Glutamatergic neuron (in vitro differentiated cells): ENCODE measurements at regions not wholly inside any gene's neighbourhood (a gene's known extent, or its start where the extent isn't known, plus 50 kb on each side); places are given as distances from the start of the nearest gene placed in this dataset.
"Not testable (repeated sequence)": the region's sequence is repeated elsewhere in the genome, so short reads cannot be mapped to it uniquely, and the experiment has no call there.

Source experiments
- DNase-seq: peaks from one replicate; pipeline ENCODE4 v3.0.0; 2022
- H3K27ac Mint-ChIP-seq: one replicate; pipeline ENCODE4 v1.8.0; 2020; ENCODE audit warnings: mild to moderate bottlenecking, mixed read lengths, inconsistent platforms; ENCODE audit not compliant: unreplicated experiment
- H3K27me3 Mint-ChIP-seq: one replicate; pipeline ENCODE4 v1.8.0; 2020; ENCODE audit warnings: mild to moderate bottlenecking, moderate library complexity, mixed read lengths, inconsistent platforms; ENCODE audit not compliant: unreplicated experiment
- H3K36me3 Mint-ChIP-seq: one replicate; pipeline ENCODE4 v1.8.0; 2020; ENCODE audit warnings: mild to moderate bottlenecking, mixed read lengths, inconsistent platforms; ENCODE audit not compliant: unreplicated experiment
- H3K4me1 Mint-ChIP-seq: one replicate; pipeline ENCODE4 v1.8.0; 2020; ENCODE audit warnings: mild to moderate bottlenecking, low read depth, mixed read lengths, inconsistent platforms; ENCODE audit not compliant: unreplicated experiment
- H3K4me3 Mint-ChIP-seq: one replicate; pipeline ENCODE4 v1.8.0; 2020; ENCODE audit warnings: mild to moderate bottlenecking, mixed read lengths, inconsistent platforms; ENCODE audit not compliant: unreplicated experiment
- H3K9me3 Mint-ChIP-seq: one replicate; pipeline ENCODE4 v1.8.0; 2020; ENCODE audit warnings: mild to moderate bottlenecking, moderate library complexity, mixed read lengths, inconsistent platforms; ENCODE audit not compliant: unreplicated experiment
- CTCF ChIP-seq: fragments of 200-600 bp; sonication (generic); IDR thresholded peaks from one replicate; pipeline ENCODE4 v1.5.0; 2021; ENCODE audit not compliant: partially characterized antibody, unreplicated experiment

- not testable (repeated sequence) for H3K27me3 Mint-ChIP-seq, H3K4me1 Mint-ChIP-seq, DNase-seq, H3K36me3 Mint-ChIP-seq, H3K9me3 Mint-ChIP-seq, H3K27ac Mint-ChIP-seq, H3K4me3 Mint-ChIP-seq
Measured at GRCh38 chr1:147348592-147348991, 106.1 kb downstream of the CHD1L start.

- TF ChIP-seq CTCF: no peak
- H3K4me1 Mint-ChIP-seq: no peaks in the 10 kb centered on the region
Measured at GRCh38 chr1:147349533-147349932, 107.0 kb downstream of the CHD1L start.

GRCh38 chr1:147351140-147351835, 108.8 kb downstream of the CHD1L start:
- H3K4me3 Mint-ChIP-seq: no peak overlapping the region

More at GRCh38 chr1:147349533-147349932, 107.0 kb downstream of the CHD1L start:
- H3K27ac Mint-ChIP-seq: no peak overlapping the region
- H3K9me3 Mint-ChIP-seq: peaks cover 2% of the 10 kb centered on the region
- no peaks in the 10 kb centered on the region for H3K27me3 Mint-ChIP-seq
- peaks cover 1% of the 10 kb centered on the region for H3K36me3 Mint-ChIP-seq
- no peak overlapping the region for H3K4me3 Mint-ChIP-seq
- no peak for DNase-seq

GRCh38 chr1:147377263-147378246, 135.1 kb downstream of the CHD1L start:
- DNase-seq: no peak
- no peak for TF ChIP-seq CTCF
- Mint-ChIP-seq H3K27ac (no peak overlapping the region), H3K36me3 (no peaks in the 10 kb centered on the region), H3K4me1 (no peaks in the 10 kb centered on the region), H3K27me3 (no peaks in the 10 kb centered on the region), H3K9me3 (no peaks in the 10 kb centered on the region), H3K4me3 (no peak overlapping the region)

More at GRCh38 chr1:147351140-147351835, 108.8 kb downstream of the CHD1L start:
- Mint-ChIP-seq H3K27me3 (no peaks in the 10 kb centered on the region), H3K27ac (no peak overlapping the region), H3K4me1 (no peaks in the 10 kb centered on the region), H3K9me3 (no peaks in the 10 kb centered on the region), H3K36me3 (no peaks in the 10 kb centered on the region)
- TF ChIP-seq CTCF: no peak
- no peak for DNase-seq

- H3K9me3 Mint-ChIP-seq: no peaks in the 10 kb centered on the region
- no peak overlapping the region for H3K4me3 Mint-ChIP-seq
- no peaks in the 10 kb centered on the region for H3K4me1 Mint-ChIP-seq
- H3K36me3 Mint-ChIP-seq: no peaks in the 10 kb centered on the region
- TF ChIP-seq CTCF: no peak
- H3K27ac Mint-ChIP-seq: no peak overlapping the region
- H3K27me3 Mint-ChIP-seq: no peaks in the 10 kb centered on the region
- DNase-seq: no peak
Measured at GRCh38 chr1:147379889-147380288, 137.4 kb downstream of the CHD1L start.
